HG03066 (cell line): ENCODE measurements at regions not wholly inside any gene's neighbourhood (a gene's known extent, or its start where the extent isn't known, plus 50 kb on each side); places are given as distances from the start of the nearest gene placed in this dataset.
"Not testable (repeated sequence)": the region's sequence is repeated elsewhere in the genome, so short reads cannot be mapped to it uniquely, and the experiment has no call there.

Experiments
- ATAC-seq: cut with Tn5 transposase; IDR thresholded peaks from one replicate; pipeline ENCODE4 v1.9.1; 2021; ENCODE audit warnings: low read depth; ENCODE audit not compliant: unreplicated experiment

DNA sequence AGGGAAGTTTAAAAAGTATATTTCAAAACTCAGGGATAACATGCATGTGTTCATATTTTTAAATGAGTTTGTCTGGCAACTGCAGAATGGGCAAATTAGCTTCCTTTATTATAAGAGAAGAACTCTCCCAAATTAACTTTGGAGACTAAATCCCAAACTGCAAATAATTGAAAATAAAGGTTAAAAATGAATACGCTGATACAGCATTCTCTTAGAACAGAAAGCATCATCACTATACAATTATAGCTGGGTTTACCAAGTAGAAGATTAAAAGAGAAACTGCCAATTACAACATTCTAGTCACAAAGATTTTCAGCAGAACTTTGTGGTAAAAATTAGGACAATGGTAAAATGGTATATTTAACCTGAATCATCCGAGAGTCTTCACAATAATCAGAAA, 73.3 kb downstream of the OLFM4 start:
- no peak for ATAC-seq

GRCh38 chr13:53104136-53104535, 75.5 kb downstream of the OLFM4 start:
- no peak for ATAC-seq

DNA sequence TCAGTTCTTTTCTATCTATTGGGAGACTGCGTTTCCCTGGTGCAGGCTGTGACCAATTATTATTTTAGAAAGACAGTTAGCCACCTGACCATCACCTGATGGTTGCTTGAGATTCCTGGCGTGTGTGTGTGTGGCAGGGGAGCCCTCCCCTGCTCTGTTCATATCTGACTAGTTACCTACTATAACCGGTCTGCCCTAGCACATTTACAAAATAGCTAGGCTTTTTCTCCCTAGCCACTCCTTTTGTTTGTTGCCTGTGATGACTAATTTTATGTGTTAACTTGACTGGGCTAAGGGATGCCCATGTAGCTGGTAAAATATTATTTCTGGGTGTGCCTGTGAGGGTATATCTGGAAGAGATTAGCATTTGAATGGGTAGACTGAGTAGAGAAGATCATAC, 76.9 kb downstream of the OLFM4 start:
- no peak for ATAC-seq

- no peak for ATAC-seq
Measured at GRCh38 chr13:53105890-53106289, 77.3 kb downstream of the OLFM4 start.

- ATAC-seq: no peak
Measured at GRCh38 chr13:53110181-53110580, 81.6 kb downstream of the OLFM4 start.

DNA sequence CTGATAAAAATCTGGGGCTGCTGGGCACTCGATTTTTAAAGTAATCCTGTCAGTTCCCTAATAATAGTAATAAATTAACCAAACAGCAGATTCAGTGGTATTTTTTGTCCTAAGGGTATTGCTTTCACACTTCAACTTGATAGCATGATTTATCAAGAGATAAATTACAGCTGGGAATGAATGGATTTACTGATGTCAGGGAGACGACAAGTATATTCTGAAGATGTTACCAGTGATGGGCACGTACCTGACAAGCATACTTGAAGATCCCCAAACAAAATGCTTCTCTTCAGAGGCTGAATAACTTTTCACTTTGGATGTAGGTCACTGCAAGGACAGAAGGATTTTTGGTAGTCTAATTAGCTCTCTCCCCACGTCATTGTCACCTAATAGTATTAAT, 82.0 kb downstream of the OLFM4 start:
- no peak for ATAC-seq

GRCh38 chr13:53112522-53112921, 83.9 kb downstream of the OLFM4 start:
- no peak for ATAC-seq

- not testable (repeated sequence) for ATAC-seq
Measured at GRCh38 chr13:53117048-53117447, 88.4 kb downstream of the OLFM4 start.

- no peak for ATAC-seq
Measured at GRCh38 chr13:53121131-53121773, 92.6 kb downstream of the OLFM4 start.

GRCh38 chr13:53121919-53122318, 93.3 kb downstream of the OLFM4 start:
- ATAC-seq: no peak

DNA sequence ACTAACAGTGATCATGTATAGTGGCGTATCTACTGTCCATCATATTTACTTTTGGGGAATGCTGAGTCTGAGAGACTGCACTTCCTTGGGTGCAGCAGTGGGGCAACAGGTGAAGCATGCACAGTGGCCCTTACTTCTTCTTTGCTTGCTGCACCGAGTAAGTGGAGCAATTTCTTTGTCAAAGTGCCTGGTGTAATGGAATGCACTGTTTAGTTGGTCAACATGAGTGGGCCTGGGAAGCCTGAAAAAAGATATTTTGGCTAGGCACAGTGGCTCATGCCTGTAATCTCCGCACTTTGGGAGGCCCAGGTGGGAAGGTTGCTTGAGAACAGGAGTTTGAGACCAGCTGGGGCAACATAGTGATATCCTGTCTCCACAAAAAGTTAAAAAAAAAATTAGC, 94.9 kb downstream of the OLFM4 start:
- ATAC-seq: no peak

DNA sequence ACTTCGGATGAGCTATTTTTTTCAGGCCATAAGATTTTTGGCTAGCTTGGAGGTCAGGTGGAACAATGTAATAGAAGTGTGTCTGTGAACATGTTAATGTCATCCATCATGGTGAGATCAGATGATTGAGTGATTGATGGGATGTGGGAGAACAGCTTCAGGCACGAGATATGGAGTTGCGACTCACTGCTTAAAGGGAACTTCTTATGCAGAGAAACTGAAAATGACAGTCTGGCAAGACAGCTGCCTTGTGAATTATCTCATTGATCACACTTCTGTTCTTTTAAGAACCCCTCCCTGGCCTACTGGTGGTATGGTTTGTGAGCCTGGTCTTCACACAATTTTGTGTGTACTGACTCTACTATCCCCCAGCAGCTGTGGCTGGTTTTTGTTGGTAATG, 96.0 kb downstream of the OLFM4 start:
- ATAC-seq: no peak

DNA sequence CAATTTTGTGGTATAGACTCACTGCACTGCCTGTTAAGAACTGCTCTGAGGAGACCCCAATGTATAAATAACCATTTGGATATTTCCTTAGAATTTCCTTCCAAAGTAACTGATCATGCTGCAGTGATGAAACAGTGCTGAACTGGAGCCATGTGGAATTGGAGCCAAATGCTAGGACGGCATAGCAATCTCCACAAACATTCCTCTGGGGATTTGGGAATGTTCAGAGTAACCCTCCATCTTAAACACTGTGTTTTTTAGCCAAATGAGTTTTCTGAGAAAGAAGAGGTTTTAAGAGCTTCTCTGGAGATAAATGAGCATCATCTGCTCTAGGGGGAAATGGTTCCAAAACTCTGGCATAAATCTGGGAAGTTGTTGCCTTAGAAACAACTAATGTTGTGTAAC, 98.2 kb downstream of the OLFM4 start:
- no peak for ATAC-seq

DNA sequence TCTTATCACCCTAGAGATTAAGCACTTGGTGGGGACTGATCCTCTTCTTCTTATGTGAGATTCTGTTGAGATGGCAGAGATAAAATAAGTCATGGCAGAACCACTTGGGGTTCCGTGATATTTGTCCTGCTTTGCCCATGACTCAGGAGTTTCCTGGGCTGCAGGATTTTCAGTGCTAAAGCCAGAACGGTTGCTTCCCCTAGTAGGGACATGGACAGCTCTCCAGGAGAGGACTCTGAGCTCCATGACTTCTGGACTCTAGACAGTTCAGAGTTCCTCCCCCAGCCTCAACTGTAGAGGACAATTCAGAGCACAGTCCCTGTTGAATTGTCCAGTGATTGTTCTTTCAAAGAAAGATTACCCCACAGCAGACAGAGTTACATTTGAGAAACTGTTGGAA, 98.8 kb downstream of the OLFM4 start:
- no peak for ATAC-seq

DNA sequence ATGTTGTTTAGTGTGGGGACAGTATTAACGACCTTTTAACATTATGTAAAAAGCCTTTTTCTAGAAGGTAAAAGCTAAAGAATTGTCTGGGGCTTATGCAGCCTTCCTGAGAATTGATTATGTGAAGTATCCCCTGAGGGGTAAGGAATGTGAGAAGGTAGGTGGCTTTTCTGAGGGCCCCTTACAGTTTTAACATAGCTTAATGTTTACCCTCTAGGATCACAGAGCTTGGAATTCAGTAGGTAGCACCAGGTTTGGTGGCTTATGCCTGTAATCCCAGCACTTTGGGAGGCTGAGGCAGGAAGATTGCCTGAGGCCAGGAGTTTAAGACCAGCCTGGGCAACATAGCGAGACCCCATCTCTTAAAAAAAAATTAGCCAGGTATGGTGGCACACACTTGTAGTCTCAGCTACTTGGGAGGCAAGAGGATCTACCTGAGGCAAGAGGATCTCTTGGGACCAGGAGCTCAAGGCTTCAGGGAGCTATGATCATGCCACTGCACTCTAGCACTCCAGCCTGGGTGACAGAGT, 101.3 kb downstream of the OLFM4 start:
- ATAC-seq: no peak

DNA sequence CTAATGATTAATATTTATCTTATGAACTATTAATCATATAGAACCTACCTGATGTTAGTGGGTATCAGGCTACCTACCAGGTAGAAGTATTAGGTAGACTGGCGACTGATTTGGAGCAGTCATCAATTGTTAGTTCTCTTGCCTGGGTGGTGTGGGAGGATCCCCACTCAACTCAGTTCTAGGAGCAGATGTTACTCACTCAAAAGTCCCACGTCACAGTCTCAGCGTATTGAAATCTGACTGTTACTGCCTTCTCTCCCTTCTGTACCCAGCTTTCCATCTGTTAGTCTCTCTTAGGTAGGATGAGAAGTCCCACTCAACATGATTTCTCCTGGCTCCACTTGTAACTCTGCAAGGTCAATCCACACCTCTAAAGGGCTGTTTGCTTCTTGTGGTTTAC, 102.7 kb downstream of the OLFM4 start:
- ATAC-seq: no peak

- no peak for ATAC-seq
Measured at GRCh38 chr13:53135301-53135700, 106.7 kb downstream of the OLFM4 start.

DNA sequence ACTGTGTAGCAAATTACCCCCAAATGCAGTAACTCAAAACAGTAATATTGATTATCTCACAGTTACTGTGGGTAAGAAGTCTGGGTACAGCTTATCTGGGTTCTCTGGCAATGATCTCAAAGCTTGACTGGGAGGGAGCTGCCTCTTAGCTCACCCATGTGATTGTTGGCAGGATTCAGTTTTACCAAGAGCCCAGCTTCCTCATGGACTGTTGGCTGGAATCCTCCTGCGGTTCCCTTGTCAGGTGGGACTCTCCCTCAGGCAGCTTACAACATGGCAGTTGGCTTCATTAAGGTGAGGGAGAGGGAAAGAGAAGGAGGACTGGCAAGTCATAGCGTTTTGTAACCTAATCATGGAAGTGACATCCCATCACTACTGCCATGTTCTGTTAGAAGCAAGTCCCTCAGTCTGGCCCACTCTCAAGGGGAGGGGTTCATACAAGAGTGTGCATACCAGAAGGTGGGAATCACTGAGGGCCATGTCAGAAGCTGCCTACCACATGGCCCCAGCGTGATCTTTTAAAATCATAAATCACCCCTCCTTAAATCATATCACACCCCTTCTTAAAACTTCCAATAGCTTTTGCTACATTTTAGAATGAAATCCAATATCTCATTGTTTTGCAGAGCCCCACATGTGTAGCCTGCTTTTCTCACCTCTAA, 108.1 kb downstream of the OLFM4 start:
- ATAC-seq: no peak

DNA sequence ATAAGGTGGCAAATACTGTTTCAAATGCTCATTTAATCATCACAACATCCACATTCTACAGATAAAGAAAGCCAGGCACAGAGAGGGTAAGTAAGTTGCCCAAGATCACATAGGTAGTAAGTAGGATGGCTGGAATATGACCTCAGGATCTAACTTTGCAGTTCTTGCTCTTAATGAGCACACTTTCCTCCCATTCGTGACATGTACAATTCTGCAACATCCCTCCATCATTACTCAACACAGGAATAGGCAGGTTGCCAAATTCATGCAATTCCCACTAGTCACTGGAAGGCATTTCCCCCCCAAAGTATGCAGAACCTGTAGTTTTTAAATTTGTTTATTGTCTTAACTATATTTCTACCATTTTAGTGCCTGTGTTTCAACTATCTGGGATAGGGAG, 109.2 kb downstream of the OLFM4 start:
- ATAC-seq: no peak

DNA sequence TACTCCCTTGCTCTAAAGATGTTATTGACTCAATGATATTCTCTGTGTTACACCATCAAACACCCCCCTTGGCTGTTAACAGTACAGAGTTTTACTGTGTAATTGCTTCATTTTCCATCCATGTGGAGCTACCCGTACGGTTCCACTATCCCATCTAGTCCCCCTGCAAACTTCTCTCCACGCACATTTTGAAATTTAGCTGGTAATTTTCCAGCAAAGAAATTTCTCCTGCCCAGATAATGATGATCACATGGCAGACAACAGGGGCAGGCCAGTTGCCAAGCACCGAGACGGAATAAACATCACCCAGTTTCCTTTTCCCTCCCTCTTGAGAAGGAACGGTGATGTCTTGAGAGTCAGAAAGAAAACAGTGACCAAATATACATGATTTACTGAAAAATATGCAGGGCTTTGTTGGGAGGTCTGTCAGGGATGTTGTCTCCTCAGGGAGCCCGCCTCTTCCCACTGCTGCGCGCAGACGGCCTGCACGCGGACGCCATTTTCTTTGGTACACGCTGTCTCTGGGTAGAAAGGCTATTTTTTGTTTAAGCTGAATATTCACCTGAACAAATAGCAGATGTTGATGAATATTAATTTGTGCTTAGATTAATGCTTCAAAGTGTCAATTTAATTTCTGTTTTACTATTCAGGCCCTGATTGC, 109.9 kb downstream of the OLFM4 start:
- ATAC-seq: no peak

GRCh38 chr13:53141336-53141735, 112.7 kb downstream of the OLFM4 start:
- ATAC-seq: no peak

DNA sequence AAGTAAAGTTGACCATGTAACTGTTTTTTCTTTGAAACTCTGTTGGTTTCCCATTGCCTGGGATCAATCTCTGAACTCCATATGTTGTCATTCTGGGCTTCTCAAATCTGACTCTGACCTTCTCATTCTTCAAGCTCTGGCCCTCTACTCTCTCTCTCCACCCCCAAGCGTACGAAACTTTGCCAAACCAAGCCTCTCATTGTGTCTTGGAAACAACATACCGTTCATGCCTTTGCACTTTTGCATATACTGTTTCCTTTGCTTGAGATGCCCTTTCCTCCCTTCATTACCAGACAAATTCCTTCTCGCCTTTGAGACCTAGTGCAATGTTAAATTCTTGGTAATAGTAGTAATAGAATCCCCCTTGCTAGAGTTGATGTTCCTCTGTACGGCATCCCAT, 113.7 kb downstream of the OLFM4 start:
- no peak for ATAC-seq
